Posterior cingulate gyrus (tissue), 11 donors: ENCODE measurements at regions not wholly inside any gene's neighbourhood (a gene's known extent, or its start where the extent isn't known, plus 50 kb on each side); places are given as distances from the start of the nearest gene placed in this dataset.
A peak's percentile ranks its signal among the peaks of the same experiment; 100 is the strongest.

Experiments used
- DNase-seq, 10 donors: peaks; one replicate each; pipeline versions ENCODE4 v3.0.0 to v3.0.0-alpha.2; 2020 to 2021; ENCODE audit warnings: mixed read lengths in 3 of 10
- intact Hi-C: fragments of 100-400 bp; cut with DNase I; formaldehyde crosslinking; loops from one replicate; pipeline ENCODE4 v1.15.1; 2023

DNA sequence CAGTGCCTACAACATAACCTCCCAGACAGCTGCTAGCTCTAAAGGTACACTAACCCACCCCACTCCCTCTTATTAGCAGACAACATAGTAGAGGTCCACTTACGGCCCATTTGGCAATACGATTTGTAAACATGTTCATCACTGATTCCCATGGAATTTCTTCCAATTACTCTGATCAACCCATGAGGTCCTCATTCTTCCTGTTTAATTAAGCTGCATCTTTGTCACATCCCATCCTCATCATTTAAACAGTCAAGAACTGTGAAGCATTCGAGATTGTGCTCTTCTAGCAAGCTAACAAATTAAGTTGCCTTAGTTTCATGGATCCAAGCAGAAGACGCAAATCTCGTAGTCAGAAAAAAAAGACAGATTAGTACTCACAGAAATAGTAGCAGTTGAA lies 622.2 kb upstream of the VSTM2A start:
- no peak for DNase-seq
- intact Hi-C loops: no loop called here

DNA sequence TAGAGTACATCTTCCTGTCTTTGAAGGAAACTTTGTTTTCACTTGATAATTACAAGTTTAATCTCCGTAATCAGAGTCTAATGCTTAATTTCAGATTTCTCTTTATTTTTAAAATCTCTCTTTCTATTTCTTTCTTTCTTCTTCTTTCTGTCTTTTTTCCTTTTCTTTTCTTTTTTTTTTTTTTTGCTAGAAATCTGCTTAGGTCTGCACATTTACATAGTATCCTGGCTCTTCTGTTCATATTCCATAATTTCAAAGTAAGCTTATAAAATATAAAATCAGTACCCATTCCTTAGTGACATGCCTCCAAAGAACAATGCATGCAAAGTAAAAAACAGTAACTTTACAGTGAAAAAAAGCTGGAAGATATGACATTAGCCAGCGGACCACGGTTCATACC lies 601.7 kb upstream of the VSTM2A start:
- no peak for DNase-seq
- intact Hi-C loops: no loop called here

DNA sequence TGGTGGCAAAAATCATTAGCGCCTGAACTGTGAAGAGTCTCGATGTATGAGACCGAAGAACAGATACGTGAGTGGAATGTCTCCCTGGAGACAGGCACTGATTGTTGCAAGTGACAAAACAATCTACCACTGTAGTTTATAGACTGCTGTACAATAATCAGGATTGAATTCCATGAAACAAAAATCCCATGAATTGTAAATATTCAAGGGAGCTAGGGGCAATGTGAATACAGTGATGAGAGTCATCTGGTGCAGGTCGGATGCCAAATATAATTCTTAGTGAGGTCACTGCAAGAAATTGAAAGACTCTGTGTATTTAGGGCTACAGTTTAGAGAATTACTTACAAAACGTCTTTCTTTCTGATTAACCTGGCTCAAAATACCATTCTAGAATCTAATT lies 594.4 kb upstream of the VSTM2A start:
- DNase-seq: no peak
- intact Hi-C loops: no loop called here

DNA sequence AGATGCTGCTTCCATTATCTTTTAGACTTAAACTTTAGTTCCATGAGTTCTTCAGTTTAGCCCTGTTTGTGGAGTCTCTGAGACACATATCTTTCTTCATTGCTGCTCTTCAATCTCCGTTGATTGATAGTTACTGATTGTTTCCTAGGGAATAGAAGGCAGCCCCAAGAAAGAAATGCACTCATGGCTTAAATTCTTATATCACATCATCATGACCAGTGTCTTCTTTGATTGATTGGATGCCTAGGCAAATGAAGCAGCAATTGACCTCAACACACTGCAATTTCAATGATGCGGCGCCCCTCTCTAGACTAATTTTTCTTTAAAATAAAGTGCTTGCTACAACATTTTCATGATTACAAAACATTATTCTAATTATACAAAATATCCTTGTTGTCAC lies 576.5 kb upstream of the VSTM2A start:
- intact Hi-C loops: no loop called here
- no peak for DNase-seq

DNA sequence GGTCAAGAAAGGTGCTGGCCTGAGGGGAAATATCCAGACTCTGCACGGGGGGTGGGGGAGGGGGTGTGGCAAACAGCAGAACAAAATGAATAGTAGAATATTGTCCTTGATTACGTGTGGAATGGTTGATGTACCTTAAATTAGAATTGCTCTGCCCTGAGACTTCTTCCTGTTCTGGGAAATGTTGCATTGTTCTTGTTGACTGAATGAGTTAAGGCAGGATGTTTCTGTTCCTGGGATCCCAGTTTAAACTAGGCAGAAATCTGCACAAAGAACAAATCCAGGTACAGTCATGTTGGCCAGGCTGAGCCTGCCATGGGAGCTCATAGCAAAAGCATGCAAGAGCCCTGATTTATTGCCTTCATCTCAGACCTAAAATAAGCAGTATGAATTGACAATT lies 558.7 kb upstream of the VSTM2A start:
- no peak for DNase-seq

DNA sequence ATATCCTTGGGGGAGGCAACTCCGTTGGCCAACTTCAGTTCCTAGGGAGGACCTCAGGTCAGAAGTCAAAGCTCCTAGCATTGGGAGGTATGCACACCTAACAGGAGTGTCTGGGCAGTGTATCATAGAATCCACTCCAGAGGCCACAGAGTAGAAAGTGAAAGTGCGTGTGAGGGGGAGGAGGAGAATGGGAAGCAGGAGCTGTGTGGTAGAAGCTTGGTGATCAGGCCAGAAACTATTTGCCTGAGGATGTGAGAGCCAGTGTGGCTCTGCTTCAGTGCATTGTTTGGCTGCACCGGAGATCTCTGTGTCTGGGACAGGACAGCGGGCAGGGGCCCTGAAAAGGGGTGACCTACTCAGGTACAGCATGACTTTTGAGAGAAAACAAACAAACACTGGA lies 557.4 kb upstream of the VSTM2A start:
- intact Hi-C loops: no loop called here
- no peak for DNase-seq

More for the DNA sequence above, 558.7 kb upstream of the VSTM2A start:
- intact Hi-C loops: no loop called here

DNA sequence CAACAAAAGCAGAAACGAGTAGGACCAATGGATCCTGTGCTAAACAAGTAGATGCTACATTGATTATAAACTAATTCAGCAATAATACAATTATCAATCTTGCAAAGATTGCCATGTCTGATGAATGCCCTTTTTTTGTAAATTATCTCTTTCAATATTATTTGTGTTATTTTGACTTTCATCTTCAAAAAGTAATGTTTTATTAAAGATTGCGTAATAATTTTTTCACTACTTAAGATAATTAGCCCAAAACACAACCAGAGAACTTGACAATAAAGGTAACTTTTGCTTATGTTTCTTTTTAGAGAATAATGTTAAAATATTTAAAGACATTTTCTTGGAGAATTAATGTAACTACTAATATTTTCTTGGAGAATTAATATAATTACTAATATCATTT lies 553.8 kb upstream of the VSTM2A start:
- intact Hi-C loops: no loop called here
- DNase-seq: no peak

DNA sequence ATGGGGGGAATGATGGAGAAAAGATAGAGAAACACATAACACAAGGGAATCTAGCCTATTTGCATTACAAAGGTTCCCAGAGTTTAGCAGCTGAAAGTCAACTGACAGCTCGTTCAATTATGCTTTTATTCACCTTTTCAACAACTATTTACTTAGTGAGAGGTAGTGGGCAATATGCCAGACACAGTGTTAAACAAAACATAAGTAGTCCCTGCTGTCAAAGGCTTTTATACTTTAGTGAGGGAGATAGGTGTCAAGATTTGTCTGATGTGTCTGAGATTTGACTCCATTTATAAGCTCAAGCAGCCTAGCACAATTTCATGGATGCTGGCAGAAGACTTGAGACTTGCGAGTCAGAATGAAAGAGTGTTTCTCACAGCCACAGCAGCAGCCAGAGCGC lies 549.0 kb upstream of the VSTM2A start:
- intact Hi-C loops: no loop called here
- no peak for DNase-seq

DNA sequence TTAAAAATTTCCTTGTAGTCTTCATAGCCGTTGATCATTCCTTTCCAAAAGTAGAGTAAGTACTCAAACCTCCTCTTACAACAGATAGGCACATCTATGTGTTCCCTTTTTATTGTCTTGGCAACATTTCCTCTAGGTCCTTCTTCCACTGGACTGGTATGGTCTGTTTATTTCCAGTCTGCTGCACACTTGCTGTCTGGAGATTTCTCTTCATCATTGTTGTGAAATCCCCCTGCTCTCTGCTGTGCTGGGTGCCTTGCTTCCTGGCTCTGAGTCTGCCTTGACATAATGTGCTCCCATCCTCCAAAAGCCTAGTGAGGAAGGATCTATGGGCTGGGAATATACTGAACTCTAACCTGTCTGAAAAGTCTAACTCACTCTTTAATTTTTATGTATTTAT lies 545.3 kb upstream of the VSTM2A start:
- intact Hi-C loops: no loop called here
- DNase-seq: no peak

DNA sequence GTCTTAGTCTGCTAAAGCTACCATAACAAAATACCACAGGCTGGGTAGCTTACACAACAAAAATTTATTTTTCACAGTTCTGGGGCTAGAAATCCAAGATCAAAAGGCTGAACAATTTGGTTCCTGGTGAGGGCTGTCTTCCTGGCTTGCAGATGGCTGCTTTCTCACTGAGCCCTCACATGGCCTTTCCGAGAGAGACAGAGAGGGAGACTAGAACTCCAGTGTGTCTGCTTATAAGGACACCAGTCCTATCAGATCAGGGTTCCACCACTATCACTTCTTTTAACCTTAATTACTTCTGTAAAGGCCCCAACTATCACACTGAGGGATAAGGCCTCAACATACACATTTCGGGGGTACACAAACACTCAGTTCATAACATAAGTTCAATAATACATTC lies 527.4 kb upstream of the VSTM2A start:
- no peak for DNase-seq
- intact Hi-C loops: no loop called here

DNA sequence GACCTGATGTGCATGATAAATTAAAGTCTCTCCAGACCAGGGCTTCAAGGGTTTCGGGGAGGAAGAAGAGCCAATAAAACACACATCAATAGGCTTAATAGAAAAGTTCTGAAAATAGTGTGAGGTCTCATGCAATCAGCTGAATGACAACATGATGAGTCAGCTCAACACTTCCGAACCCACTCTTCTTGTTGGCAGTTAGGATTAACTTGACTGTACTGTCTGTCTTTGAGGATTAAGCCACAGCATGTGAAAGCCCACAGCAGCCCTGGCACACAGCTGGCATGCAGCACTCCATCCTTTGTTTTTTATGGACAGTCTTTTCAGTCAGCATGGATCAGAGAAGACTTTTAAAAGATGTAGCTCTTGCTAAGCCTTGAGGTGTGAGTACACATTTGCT lies 526.9 kb upstream of the VSTM2A start:
- DNase-seq: no peak
- intact Hi-C loops: no loop called here

DNA sequence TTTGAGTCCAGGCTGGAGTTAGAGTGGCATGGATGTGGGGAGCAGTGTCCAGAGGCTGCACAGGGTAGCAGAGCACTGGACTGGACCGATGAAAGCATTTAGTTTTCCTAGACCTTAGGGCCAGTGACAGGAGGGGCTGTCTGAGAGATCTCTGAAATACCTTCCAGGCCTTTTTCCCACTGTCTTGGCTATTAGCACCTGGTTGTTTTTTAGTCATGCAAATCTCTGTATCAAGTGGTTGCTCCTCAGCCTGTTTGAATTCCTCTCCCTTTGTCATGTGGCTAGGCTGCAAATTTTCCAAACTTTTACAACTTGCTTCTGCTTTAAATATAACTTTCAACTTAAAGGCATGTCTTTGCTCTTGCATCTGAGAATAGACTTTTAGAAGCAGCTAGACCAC lies 504.3 kb upstream of the VSTM2A start:
- no peak for DNase-seq
- intact Hi-C loops: no loop called here

DNA sequence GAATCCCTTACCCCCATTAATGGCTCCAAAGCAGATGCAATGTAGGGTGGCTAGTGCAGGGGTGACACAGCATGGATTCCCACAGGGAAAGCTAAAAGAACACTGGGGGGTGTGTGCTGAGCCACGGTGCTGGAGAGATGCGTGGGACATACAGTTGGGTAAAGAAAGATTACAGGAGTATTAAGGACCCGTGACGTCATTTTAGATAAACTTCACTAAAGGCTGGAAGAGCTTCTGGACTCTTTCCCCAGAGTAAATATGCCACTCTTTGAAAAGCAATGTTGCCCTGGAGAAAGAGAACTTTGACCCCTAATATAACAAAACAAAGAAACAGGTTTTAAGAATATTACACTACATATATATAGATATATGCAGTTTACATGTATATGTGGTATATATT lies 481.5 kb upstream of the VSTM2A start:
- no peak for DNase-seq
- intact Hi-C loops: no loop called here

DNA sequence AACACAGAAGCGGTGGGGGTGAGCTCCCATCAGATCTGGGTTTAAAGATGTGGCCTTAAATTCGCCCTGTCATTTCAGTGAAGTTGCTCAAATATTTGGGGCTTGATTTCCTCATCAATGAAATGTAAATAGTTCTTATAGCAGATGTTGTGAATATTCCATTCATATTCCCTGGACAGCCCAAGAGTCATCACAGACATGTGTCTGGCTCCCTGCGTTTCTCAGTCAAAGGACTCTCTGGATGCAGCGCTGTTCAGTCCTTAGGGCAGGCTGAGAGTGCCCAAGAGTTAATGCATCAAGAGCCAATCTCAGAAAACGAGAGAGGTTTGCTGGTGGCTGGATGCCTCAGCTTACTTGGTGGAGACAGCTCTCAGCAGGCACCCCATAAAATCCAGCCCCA lies 475.5 kb upstream of the VSTM2A start:
- DNase-seq: no peak
- intact Hi-C loops: no loop called here

DNA sequence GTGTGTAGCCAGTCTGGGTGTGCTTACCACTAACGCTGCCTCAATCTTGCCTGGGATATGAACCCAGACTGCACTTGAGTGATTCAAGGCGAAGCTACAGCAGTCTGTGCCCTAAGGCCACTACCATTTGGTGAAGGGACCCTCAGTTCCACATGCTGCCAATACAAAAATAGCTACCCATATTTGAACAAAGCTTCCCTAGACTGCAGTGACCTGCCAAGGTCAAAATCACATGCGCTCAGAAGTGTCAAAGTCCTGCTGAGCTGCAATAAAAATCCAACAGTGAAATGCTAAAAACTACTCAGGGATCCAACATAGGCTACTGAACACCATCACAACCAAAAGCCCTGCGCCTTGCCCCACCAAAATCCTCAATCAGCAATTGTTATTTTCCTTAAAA lies 472.3 kb upstream of the VSTM2A start:
- DNase-seq: no peak
- intact Hi-C loops: no loop called here

DNA sequence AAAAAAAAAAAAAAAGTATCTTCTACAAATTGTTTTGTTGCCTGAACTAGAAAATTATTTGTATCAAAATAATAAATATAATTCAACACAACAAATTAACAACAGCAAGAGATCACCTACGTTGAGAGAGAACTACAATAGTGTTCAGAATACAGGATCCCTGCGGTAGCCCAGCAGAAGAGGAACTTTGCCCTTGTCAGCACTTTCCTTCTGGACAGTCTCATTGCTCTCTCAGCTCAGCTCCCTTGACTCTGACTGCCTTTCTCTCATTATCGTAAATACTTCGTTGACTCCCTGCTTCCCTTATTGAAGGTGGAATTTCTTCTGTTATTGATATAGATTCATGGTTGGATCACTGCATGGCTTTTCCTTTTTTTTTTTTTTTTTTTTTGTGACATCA lies 469.5 kb upstream of the VSTM2A start:
- intact Hi-C loops: no loop called here
- no peak for DNase-seq

DNA sequence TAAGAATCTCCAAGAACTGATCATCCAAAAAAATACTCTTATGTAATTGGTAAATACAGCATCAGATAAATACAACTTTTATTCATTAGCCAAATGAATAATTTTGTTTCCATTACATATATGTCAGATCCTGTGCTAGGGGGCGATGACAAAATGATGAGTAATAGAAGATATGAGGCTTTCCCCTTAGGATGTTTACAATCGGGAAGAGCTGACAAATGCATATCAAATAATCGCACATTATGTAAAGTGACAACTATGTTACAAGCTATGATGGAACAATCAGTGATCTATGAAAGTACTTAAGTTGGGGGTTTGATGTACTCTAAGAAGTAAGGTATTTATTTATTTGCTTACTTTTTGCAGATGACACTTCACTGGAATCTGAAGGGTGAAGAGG lies 465.6 kb upstream of the VSTM2A start:
- intact Hi-C loops: no loop called here
- DNase-seq: no peak

DNA sequence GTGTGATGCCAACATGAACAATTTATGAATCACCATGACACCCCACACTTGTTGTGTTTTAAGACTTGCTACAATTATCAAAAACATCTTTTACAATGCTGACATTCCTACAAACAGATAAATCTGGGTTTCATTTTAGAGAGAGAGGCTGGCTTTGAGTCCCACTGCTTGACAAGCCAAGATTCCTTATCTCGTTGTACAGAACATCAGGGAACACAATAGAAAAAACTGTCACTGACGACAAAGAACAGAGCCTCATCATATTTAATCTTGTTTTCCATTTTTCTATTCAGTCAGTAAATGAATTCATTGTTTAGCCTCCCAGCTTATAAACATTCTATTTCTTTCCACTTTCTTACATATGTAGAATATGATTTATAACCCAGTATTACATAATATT lies 461.6 kb upstream of the VSTM2A start:
- DNase-seq: no peak
- intact Hi-C loops: no loop called here

DNA sequence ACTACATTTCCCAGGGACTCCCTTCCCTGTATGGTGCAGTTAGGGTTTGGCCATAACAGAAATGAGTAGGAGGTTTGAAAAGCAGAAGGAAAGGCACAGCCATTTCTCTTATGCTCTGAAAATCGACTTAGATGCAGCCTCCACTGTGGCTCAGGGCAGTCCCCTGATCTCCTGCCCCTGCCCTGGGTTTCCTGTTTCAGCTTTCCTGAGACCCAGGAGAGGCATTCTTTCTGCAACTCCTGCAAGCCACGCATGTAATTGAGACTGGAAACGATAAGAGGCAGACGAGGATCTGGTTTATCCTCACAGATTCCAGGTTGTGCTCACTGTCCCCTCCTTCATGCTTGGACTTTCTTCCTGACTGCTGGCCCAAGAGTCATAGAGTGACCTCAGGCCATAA lies 461.2 kb upstream of the VSTM2A start:
- no peak for DNase-seq
- intact Hi-C loops: no loop called here

DNA sequence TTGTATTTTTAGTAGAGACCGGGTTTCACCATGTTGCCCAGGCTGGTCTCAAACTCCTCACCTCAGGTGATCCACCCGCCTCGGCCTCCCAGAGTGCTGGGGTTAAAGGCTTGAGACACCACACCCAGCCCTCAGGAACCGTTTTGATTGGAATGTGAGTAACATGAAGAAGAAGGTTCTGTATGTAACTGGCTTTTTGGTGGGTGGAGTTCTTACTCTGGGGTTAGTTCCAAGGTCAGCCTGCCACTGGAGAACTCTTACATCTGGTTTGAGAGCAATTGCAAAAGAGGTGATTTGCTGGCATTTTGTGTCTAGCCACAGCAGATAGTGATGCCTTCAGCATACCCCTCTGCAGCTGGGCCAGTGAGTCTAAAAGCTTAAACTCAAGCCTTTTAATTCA lies 457.8 kb upstream of the VSTM2A start:
- intact Hi-C loops: no loop called here
- no peak for DNase-seq

DNA sequence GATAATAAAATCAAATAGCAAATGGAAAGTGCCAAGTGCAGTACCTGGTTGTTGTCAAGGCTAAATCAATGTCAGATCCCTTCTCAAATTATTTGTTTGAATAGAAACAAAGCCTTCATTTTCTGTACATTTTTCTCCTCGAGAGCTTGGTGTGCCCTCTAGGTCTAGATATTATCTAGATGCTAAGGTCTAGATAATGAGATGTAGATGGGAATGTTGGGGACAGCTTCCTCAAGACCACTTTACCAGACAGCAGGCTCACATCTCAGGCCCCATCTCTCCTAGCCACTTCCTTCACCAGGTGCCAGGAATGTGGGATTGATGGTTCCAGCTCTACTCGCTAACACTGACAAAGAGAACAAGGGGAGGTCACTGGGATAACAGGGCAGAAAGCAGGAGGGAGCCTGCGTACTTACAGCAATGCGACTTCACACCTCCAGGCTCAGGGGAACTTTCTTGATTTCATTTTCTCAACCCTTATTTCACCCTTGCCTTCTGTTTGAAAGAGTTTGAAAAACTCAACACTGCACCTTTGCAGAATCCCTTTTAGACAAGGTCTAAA lies 451.4 kb upstream of the VSTM2A start:
- intact Hi-C loops: no loop called here
- DNase-seq: no peak

DNA sequence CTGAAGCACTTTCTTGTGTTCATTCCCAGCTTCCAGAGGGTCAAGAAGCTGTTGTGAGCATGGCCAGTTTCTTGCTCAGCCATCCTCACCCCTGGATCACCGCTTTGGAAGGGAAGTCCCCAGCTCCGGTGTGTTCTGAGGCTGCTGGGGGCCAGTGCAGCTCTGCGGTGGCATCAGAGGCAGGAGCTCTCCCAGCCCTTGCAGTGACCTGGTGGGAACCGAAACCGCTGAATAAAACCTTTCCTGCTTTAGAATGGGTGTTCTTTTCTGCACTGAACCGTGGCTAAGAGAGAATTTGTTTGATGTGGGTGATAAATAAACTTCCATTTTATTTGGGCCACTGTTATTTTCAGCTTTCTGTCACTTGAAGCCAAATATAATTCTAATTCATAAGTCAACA lies 450.9 kb upstream of the VSTM2A start:
- intact Hi-C loops: no loop called here
- no peak for DNase-seq

DNA sequence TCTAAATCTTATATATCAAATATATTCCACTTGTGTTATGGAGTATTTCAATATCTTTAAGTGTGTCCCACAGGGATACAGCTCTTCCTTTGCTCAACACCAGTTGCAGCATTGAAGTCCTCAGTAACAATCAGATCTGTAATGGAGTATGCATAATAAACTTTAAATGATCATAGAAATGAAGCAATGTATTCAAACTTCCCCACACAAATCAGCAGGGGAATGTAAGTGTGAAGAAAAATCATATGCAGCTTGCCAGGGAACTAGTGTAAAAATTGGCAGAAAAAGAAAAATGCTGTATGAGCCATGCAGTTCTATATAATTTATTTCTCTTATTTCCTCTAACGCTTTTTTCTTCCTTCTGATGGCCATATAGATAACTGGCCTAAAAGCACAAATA lies 444.3 kb upstream of the VSTM2A start:
- intact Hi-C loops: no loop called here
- no peak for DNase-seq

DNA sequence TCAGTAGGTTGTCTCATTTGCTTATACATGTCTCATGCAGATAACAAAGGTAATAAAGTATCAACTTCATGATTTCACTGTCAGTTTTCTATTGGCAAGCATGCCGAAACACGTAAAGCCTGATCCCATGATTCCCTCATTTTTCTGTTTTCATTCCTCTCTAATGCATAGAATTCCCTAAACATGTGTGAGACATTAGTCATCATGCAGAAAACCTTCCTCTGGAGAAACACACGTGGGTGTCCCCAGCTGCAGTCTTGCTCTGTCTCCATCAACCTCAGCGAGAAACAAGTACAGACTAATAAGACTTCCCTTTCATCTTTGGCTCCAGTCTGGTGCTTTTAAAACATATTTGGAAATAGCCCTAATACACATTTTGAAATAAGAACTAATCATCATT lies 432.7 kb upstream of the VSTM2A start:
- DNase-seq: peak in 1 of 10 donors; percentile 14

More for the DNA sequence above, 432.7 kb upstream of the VSTM2A start:
- intact Hi-C loops: no loop called here
